ENCODE measurements at regions not wholly inside any gene's neighbourhood (a gene's known extent, or its start where the extent isn't known, plus 50 kb on each side); places are given as distances from the start of the nearest gene placed in this dataset.

DNA sequence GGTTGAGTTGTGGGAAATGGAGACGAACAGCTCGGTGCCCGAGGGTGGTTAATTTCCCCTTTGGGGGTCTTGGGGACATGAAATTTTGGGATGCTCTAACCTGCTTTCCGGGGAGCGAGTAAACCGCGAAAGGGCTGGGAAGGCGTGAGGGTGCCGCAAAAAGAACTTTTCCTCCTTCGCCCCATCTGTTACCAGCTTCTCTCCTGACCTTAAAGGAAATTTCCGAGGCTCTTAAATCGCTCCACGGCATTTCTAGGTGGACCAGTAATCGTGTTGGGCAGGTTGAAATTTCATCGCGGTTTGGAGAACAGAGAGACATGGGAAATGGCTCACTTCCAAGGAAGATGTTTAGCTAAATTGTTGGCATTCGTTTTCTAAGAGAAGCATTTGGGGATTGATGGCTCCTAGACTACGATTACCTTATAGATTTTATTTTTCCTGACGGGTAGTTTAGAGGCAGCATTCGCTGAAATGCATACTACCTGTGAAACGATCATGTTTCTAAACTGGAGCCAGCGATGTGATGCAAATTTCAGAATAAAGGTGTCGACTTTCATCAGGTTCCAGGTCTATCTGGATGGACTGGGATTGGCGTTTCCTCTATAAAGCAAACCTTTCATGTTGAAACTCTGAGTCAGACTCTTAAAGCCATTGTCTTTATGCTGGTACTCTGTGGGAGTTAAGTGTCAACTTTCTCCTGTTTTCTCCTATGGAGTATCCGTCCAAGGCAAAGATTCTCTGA is 414.5 kb downstream of the PCNX1 start:
- TF ChIP-seq, protein P1, sequence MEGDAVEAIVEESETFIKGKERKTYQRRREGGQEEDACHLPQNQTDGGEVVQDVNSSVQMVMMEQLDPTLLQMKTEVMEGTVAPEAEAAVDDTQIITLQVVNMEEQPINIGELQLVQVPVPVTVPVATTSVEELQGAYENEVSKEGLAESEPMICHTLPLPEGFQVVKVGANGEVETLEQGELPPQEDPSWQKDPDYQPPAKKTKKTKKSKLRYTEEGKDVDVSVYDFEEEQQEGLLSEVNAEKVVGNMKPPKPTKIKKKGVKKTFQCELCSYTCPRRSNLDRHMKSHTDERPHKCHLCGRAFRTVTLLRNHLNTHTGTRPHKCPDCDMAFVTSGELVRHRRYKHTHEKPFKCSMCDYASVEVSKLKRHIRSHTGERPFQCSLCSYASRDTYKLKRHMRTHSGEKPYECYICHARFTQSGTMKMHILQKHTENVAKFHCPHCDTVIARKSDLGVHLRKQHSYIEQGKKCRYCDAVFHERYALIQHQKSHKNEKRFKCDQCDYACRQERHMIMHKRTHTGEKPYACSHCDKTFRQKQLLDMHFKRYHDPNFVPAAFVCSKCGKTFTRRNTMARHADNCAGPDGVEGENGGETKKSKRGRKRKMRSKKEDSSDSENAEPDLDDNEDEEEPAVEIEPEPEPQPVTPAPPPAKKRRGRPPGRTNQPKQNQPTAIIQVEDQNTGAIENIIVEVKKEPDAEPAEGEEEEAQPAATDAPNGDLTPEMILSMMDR (IDR thresholded peaks at IDR 0.05), result no peak
- no peak for TF ChIP-seq POLR2A (IDR thresholded peaks at IDR 0.05)

All from lower leg skin (tissue), 3 donors.